H9 (cell line): ENCODE measurements at regions not wholly inside any gene's neighbourhood (a gene's known extent, or its start where the extent isn't known, plus 50 kb on each side); places are given as distances from the start of the nearest gene placed in this dataset.

ENCODE experiments used
- DNase-seq: peaks from one replicate; pipeline ENCODE4 v3.0.0-alpha.2; 2017
- H2AFZ ChIP-seq: one replicate; pipeline ENCODE4 v1.6.1; 2013; ENCODE audit warnings: mild to moderate bottlenecking, low read length, control low read depth, moderate library complexity
- H2AK5ac ChIP-seq: 2 replicates; pipeline ENCODE4 v1.6.1; 2013; ENCODE audit warnings: low read length, control low read depth, mixed read lengths; ENCODE audit not compliant: insufficient read length
- H2BK120ac ChIP-seq: one replicate; pipeline ENCODE4 v1.6.1; 2013; ENCODE audit warnings: low read depth, mild to moderate bottlenecking, low read length, control low read depth, inconsistent platforms; ENCODE audit not compliant: poor library complexity, severe bottlenecking
- H2BK12ac ChIP-seq: 2 replicates; pipeline ENCODE4 v1.6.1; 2013; ENCODE audit warnings: low read length, control low read depth, mixed read lengths, low read depth; ENCODE audit not compliant: insufficient read length
- H2BK15ac ChIP-seq: 2 replicates; pipeline ENCODE4 v1.6.1; 2013; ENCODE audit warnings: low read depth, low read length, control low read depth
- H2BK20ac ChIP-seq: one replicate; pipeline ENCODE4 v1.6.1; 2013; ENCODE audit warnings: low read depth, mild to moderate bottlenecking, low read length, control low read depth, inconsistent platforms; ENCODE audit not compliant: poor library complexity, severe bottlenecking
- H2BK5ac ChIP-seq: 2 replicates; pipeline ENCODE4 v1.6.1; 2013; ENCODE audit warnings: low read length, control low read depth, mixed read lengths; ENCODE audit not compliant: insufficient read length
- H3K14ac ChIP-seq: 2 replicates; pipeline ENCODE4 v1.6.1; 2013; ENCODE audit warnings: low read length, control low read depth; ENCODE audit not compliant: insufficient read depth
- H3K18ac ChIP-seq: 2 replicates; pipeline ENCODE4 v1.6.1; 2013; ENCODE audit warnings: low read depth, mild to moderate bottlenecking, mixed read lengths, low read length, control low read depth; ENCODE audit not compliant: insufficient read length
- H3K23ac ChIP-seq: 2 replicates; pipeline ENCODE4 v1.6.1; 2013; ENCODE audit warnings: low read length, control low read depth, mixed read lengths, low read depth; ENCODE audit not compliant: insufficient read length
- H3K23me2 ChIP-seq: 2 replicates; pipeline ENCODE4 v1.6.1; 2013; ENCODE audit warnings: low read depth, mild to moderate bottlenecking, mixed read lengths, low read length, control low read depth; ENCODE audit not compliant: insufficient read length, poor library complexity, severe bottlenecking
- H3K27ac ChIP-seq: 2 replicates; pipeline ENCODE4 v1.5.1; 2013; ENCODE audit warnings: low read length, control low read depth, mixed read lengths, low read depth; ENCODE audit not compliant: insufficient read length
- H3K27me3 ChIP-seq: 2 replicates; pipeline ENCODE4 v1.6.1; 2013; ENCODE audit warnings: low read length, control low read depth, inconsistent platforms; ENCODE audit not compliant: insufficient read depth
- H3K4ac ChIP-seq: 2 replicates; pipeline ENCODE4 v1.6.1; 2013; ENCODE audit warnings: low read depth, mild to moderate bottlenecking, control low read depth, inconsistent platforms, low read length, moderate library complexity
- H3K4me1 ChIP-seq: 2 replicates; pipeline ENCODE4 v1.6.1; 2013; ENCODE audit warnings: low read length, control low read depth, inconsistent platforms; ENCODE audit not compliant: insufficient read depth
- H3K4me2 ChIP-seq: 2 replicates; pipeline ENCODE4 v1.6.1; 2013; ENCODE audit warnings: low read length, control low read depth, mixed read lengths; ENCODE audit not compliant: insufficient read length, insufficient read depth
- H3K56ac ChIP-seq: 2 replicates; pipeline ENCODE4 v1.6.1; 2013; ENCODE audit warnings: low read depth, mild to moderate bottlenecking, mixed read lengths, low read length, control low read depth; ENCODE audit not compliant: insufficient read length
- H3K79me1 ChIP-seq: 2 replicates; pipeline ENCODE4 v1.6.1; 2013; ENCODE audit warnings: low read depth, mild to moderate bottlenecking, moderate library complexity, low read length, control low read depth, inconsistent platforms; ENCODE audit not compliant: insufficient read depth, poor library complexity, severe bottlenecking
- H3K79me2 ChIP-seq: 2 replicates; pipeline ENCODE4 v1.6.1; 2013; ENCODE audit warnings: low read length, control low read depth, inconsistent platforms; ENCODE audit not compliant: insufficient read depth
- H3K9ac ChIP-seq: 2 replicates; pipeline ENCODE4 v1.6.1; 2013; ENCODE audit warnings: low read length, control low read depth, mixed read lengths; ENCODE audit not compliant: insufficient read length; ENCODE audit errors: extremely low read depth
- H3K9me3 ChIP-seq: one replicate; pipeline ENCODE4 v1.6.1; 2013; ENCODE audit warnings: low read depth, low read length, inconsistent platforms; ENCODE audit not compliant: control insufficient read depth
- H3T11ph ChIP-seq: one replicate; pipeline ENCODE4 v1.6.1; 2013; ENCODE audit warnings: mild to moderate bottlenecking, low read length, control low read depth, inconsistent platforms
- H4K20me1 ChIP-seq: one replicate; pipeline ENCODE4 v1.6.1; 2013; ENCODE audit not compliant: control insufficient read depth, insufficient read length, insufficient read depth
- H4K5ac ChIP-seq: 2 replicates; pipeline ENCODE4 v1.6.1; 2013; ENCODE audit warnings: low read depth, mild to moderate bottlenecking, mixed read lengths, low read length, control low read depth; ENCODE audit not compliant: insufficient read length
- H4K8ac ChIP-seq: replicated peaks from 2 replicates; pipeline ENCODE4 v1.6.1; 2013; ENCODE audit warnings: low read length, control low read depth, mixed read lengths, low read depth; ENCODE audit not compliant: insufficient read length
- H4K91ac ChIP-seq: 2 replicates; pipeline ENCODE4 v1.6.1; 2013; ENCODE audit warnings: low read depth, mild to moderate bottlenecking, moderate library complexity, mixed read lengths, low read length, control low read depth; ENCODE audit not compliant: insufficient read length
- H3K27ac Mint-ChIP-seq, 3 experiments: 2 replicates in 2 of 3; 3 replicates in 1 of 3; pipeline ENCODE4 v1.8.0; 2020 to 2021; ENCODE audit warnings: mixed read lengths in 3 of 3, mild to moderate bottlenecking in 1 of 3, moderate library complexity in 1 of 3
- H3K27me3 Mint-ChIP-seq: 2 replicates; pipeline ENCODE4 v1.8.0; 2021; ENCODE audit warnings: low read depth, mild to moderate bottlenecking, moderate library complexity, mixed read lengths
- H3K36me3 Mint-ChIP-seq, 3 experiments: 2 replicates in 2 of 3; 3 replicates in 1 of 3; pipeline ENCODE4 v1.8.0; 2020 to 2021; ENCODE audit warnings: low read depth in 3 of 3, mixed read lengths in 3 of 3; ENCODE audit not compliant: insufficient read depth in 1 of 3
- H3K4me1 Mint-ChIP-seq, 2 experiments: 2 replicates each; pipeline ENCODE4 v1.8.0; 2020; ENCODE audit warnings: mixed read lengths in 2 of 2
- H3K4me3 Mint-ChIP-seq, 2 experiments: 2 replicates in 1 of 2; 3 replicates in 1 of 2; pipeline ENCODE4 v1.8.0; 2020 to 2021; ENCODE audit warnings: mild to moderate bottlenecking in 2 of 2, mixed read lengths in 2 of 2, moderate library complexity in 1 of 2
- H3K9me3 Mint-ChIP-seq, 2 experiments: 2 replicates in 1 of 2; 3 replicates in 1 of 2; pipeline ENCODE4 v1.8.0; 2020; ENCODE audit warnings: mild to moderate bottlenecking in 2 of 2, mixed read lengths in 2 of 2, moderate library complexity in 1 of 2
- CTCF ChIP-seq: fragments of 200-600 bp; sonication (generic); conservative IDR thresholded peaks from 3 replicates; pipeline ENCODE4 v1.8.0; 2021; ENCODE audit warnings: antibody characterized with exemption, mild to moderate bottlenecking
- WGBS: extraction: QIAGEN DNeasy Blood & Tissue Kit; methylation state at CpG from one replicate; pipeline ENCODE4 v1.1.7; 2013; ENCODE audit warnings: missing lambda C conversion rate, low lambda C conversion rate, mixed read lengths; ENCODE audit not compliant: insufficient read length; ENCODE audit errors: extremely low coverage; 5-methylcytosine and 5-hydroxymethylcytosine counted together

- H3K79me1 ChIP-seq: no peaks in the 10 kb centered on the region
- H3K4me1 ChIP-seq: no peaks in the 10 kb centered on the region
- H3K4me1 Mint-ChIP-seq: peaks cover 0 to 7% of the 10 kb centered on the region in 2 experiments; a peak in 2 of 4 replicates
- no peak overlapping the region for H4K5ac ChIP-seq
- no peak for DNase-seq
- H3K4ac ChIP-seq: no peak overlapping the region
- no peak overlapping the region for H3K27ac ChIP-seq
- no peak overlapping the region for H2AK5ac ChIP-seq
- H4K8ac ChIP-seq: no peak overlapping the region
- WGBS: no CpG with 5 or more reads among the region's 16 CpGs
- H3K27ac Mint-ChIP-seq: no peak overlapping the region
- no peak overlapping the region for H3K23ac ChIP-seq
- H3K56ac ChIP-seq: no peak overlapping the region
- no peaks in the 10 kb centered on the region for H3K9me3 ChIP-seq
- H2AFZ ChIP-seq: no peak overlapping the region
- no peak overlapping the region for H3K18ac ChIP-seq
- no peak overlapping the region for H2BK20ac ChIP-seq
- H3K14ac ChIP-seq: no peak overlapping the region
- no peak overlapping the region for H3K4me3 Mint-ChIP-seq
- no peak overlapping the region for H2BK5ac ChIP-seq
- H3K9me3 Mint-ChIP-seq: no peaks in the 10 kb centered on the region; a peak in 1 of 5 replicates
- peaks cover 0 to 3% (median 0%) of the 10 kb centered on the region in 3 experiments; a peak in 1 of 7 replicates for H3K36me3 Mint-ChIP-seq
- TF ChIP-seq CTCF: no peak
- no peaks in the 10 kb centered on the region for H3K23me2 ChIP-seq
- no peak overlapping the region for H4K91ac ChIP-seq
- H3T11ph ChIP-seq: no peak overlapping the region
- H2BK120ac ChIP-seq: no peak overlapping the region
- H3K27me3 Mint-ChIP-seq: no peaks in the 10 kb centered on the region; the same call in 1 of the 2 replicates
- no peaks in the 10 kb centered on the region for H3K27me3 ChIP-seq
- no peak overlapping the region for H3K4me2 ChIP-seq
- no peak overlapping the region for H3K9ac ChIP-seq
- H2BK15ac ChIP-seq: no peak overlapping the region
- H2BK12ac ChIP-seq: no peak overlapping the region
- no peaks in the 10 kb centered on the region for H4K20me1 ChIP-seq
- no peaks in the 10 kb centered on the region for H3K79me2 ChIP-seq
Measured at GRCh38 chr22:48645766-48646165, 1181.9 kb downstream of the BRD1 start.
